Naive thymus-derived CD4-positive, alpha-beta T cell (primary cell): ENCODE measurements at regions not wholly inside any gene's neighbourhood (a gene's known extent, or its start where the extent isn't known, plus 50 kb on each side); places are given as distances from the start of the nearest gene placed in this dataset.

ENCODE experiments used
- ATAC-seq: fragments of 150-1000 bp; cut with Tn5 transposase; 2 replicates; pipeline ENCODE4 v1.10.0; 2021; ENCODE audit warnings: mild to moderate bottlenecking, moderate library complexity
- CTCF ChIA-PET: fragments of 350-600 bp; sonication (Branson Sonifier 250); formaldehyde crosslinking; loops from one replicate; lab custom pipeline; 2021; ENCODE audit warnings: antibody characterized with exemption; lab: Charles Lee
- POLR2A ChIA-PET: fragments of 350-600 bp; sonication (Branson Sonifier 250); formaldehyde crosslinking; loops from one replicate; lab custom pipeline; 2021; ENCODE audit warnings: antibody characterized with exemption, inconsistent platforms; lab: Charles Lee
- DNase-seq, 9 donors: peaks; one replicate each; pipeline versions ENCODE4 v3.0.0 to v3.0.0-alpha.2; 2020 to 2022; ENCODE audit warnings: mixed read lengths in 1 of 9
- H3K27ac ChIP-seq: one replicate; pipeline ENCODE4 v1.7.0; 2013; ENCODE audit warnings: mild to moderate bottlenecking, low read depth, low read length, moderate library complexity
- H3K27me3 ChIP-seq, 2 donors: one replicate each; pipeline ENCODE4 v1.7.0; 2013; ENCODE audit warnings: low read length in 2 of 2, mild to moderate bottlenecking in 2 of 2, moderate library complexity in 2 of 2; ENCODE audit not compliant: control insufficient read depth in 2 of 2, insufficient read depth in 2 of 2
- H3K36me3 ChIP-seq, 3 experiments: 1 replicate in 2 of 3; 2 replicates in 1 of 3; pipeline ENCODE4 v1.7.0; 2013; ENCODE audit warnings: low read length in 3 of 3, mild to moderate bottlenecking in 3 of 3, moderate library complexity in 1 of 3; ENCODE audit not compliant: insufficient read depth in 3 of 3, control insufficient read depth in 2 of 3
- H3K4me1 ChIP-seq, 2 donors: one replicate each; pipeline ENCODE4 v1.7.0; 2013; ENCODE audit warnings: low read length in 2 of 2, mild to moderate bottlenecking in 2 of 2, moderate library complexity in 1 of 2; ENCODE audit not compliant: control insufficient read depth in 2 of 2, insufficient read depth in 2 of 2
- H3K4me3 ChIP-seq: 2 replicates; pipeline ENCODE4 v1.7.0; 2013; ENCODE audit warnings: mild to moderate bottlenecking, low read length
- H3K9me3 ChIP-seq, 3 experiments: 1 replicate in 2 of 3; 2 replicates in 1 of 3; pipeline ENCODE4 v1.7.0; 2013; ENCODE audit warnings: low read length in 3 of 3; ENCODE audit not compliant: control insufficient read depth in 2 of 3
- H3K27ac Mint-ChIP-seq, 9 donors: one replicate each; pipeline ENCODE4 v1.8.0; 2020 to 2022; ENCODE audit warnings: mixed read lengths in 9 of 9, mild to moderate bottlenecking in 8 of 9, moderate library complexity in 5 of 9, inconsistent platforms in 2 of 9
- H3K27me3 Mint-ChIP-seq, 5 donors: one replicate each; pipeline ENCODE4 v1.8.0; 2021 to 2022; ENCODE audit warnings: mixed read lengths in 5 of 5, mild to moderate bottlenecking in 1 of 5
- H3K36me3 Mint-ChIP-seq, 5 donors: one replicate each; pipeline ENCODE4 v1.8.0; 2020 to 2022; ENCODE audit warnings: mixed read lengths in 5 of 5, mild to moderate bottlenecking in 3 of 5, inconsistent platforms in 1 of 5
- H3K4me1 Mint-ChIP-seq, 7 donors: one replicate each; pipeline ENCODE4 v1.8.0; 2020 to 2022; ENCODE audit warnings: mixed read lengths in 7 of 7, mild to moderate bottlenecking in 3 of 7, inconsistent platforms in 1 of 7
- H3K4me3 Mint-ChIP-seq, 10 donors: one replicate each; pipeline ENCODE4 v1.8.0; 2020 to 2022; ENCODE audit warnings: mild to moderate bottlenecking in 10 of 10, mixed read lengths in 10 of 10, moderate library complexity in 6 of 10, inconsistent platforms in 2 of 10
- H3K9me3 Mint-ChIP-seq, 11 donors: one replicate each; pipeline ENCODE4 v1.8.0; 2020 to 2022; ENCODE audit warnings: mixed read lengths in 11 of 11, mild to moderate bottlenecking in 4 of 11, inconsistent platforms in 1 of 11, moderate library complexity in 1 of 11
- intact Hi-C, 2 donors: fragments of 100-400 bp; cut with micrococcal nuclease; formaldehyde crosslinking; loops; one replicate each; pipeline ENCODE4 v1.15.1; 2023

DNA sequence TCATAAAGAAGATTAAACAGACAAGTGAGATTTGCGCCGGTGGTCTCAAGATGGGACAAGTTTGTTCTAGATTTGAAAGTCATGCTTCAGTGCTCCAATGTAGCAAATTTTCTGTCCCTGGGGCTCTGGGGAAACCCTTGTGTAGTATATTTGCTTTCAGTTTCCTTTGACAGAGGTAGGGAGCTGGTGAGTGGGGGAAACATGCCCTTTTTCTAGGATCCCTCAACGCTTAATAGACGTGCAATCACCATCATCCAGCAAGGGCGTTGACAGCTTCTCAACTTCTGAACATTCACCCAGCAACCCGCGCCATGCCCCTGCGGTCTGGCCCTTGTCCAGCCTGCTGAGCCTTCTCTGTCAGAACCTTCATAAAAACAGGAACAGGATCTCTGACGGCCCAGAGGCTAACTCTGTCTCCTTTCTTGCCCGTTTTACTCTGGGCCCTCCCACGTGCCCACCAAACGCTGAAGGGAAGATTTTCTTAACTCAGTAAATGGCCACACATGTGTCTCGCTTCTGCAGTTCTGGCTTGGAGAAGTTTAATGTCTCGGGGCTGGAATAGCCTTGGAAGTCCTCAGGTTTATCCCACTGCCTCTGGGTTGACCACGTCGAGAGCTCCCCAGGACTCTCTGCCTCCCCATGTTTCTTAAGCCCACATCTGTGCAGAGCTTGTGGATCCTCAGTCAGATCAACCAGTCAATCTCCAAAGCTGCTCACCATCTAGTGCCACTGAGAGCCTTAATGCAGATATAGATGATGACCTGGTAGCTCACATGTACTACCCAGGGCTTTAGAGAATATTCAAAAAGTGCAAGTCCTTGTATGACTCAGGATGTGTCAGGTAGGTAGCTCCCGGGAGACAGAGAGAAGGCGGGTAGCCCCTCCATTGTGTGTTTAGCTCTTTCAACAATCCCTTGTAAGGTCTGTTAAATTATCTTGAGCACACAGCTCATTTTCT is 58.1 kb upstream of the CCND2 start:
- DNase-seq = peak; percentile 7 to 35 (median 19)
- Histone ChIP-seq H3K4me3 (peak overlapping the region; percentile 36), H3K36me3 (no peaks in the 10 kb centered on the region), H3K27ac (peak overlapping the region; percentile 14), H3K9me3 (no peaks in the 10 kb centered on the region), H3K4me1 (peaks cover 9 to 10% of the 10 kb centered on the region in 2 donors), H3K27me3 (no peaks in the 10 kb centered on the region)
- CTCF ChIA-PET = interaction anchor here (1.2 to 1.3 kb wide), 2 partner anchors 61 to 108 kb away, joined by 5 to 6 read pairs; no protein-coding TSS in a partner anchor
- POLR2A ChIA-PET = interaction anchor here (0.9 to 1.6 kb wide), 2 partner anchors 51 to 54 kb away, joined by 3 to 4 read pairs; no protein-coding TSS in a partner anchor
- ATAC-seq = peak; percentile 89
- H3K27ac Mint-ChIP-seq = peak overlapping the region; percentile 41 to 86 (median 78)
- H3K36me3 Mint-ChIP-seq = peaks cover 0 to 2% (median 0%) of the 10 kb centered on the region in 5 donors
- peaks cover 0 to 2% (median 0%) of the 10 kb centered on the region in 11 donors for H3K9me3 Mint-ChIP-seq
- intact Hi-C loops = loop anchor here in 1 of 2 donors (5.0 kb wide), 2 partner anchors 38 to 52 kb away; no protein-coding TSS in a partner anchor
- H3K4me1 Mint-ChIP-seq = peaks cover 11 to 48% (median 23%) of the 10 kb centered on the region in 7 donors
- H3K4me3 Mint-ChIP-seq = peak overlapping the region; percentile 36 to 78 (median 68)
- H3K27me3 Mint-ChIP-seq = peaks cover 0 to 2% (median 0%) of the 10 kb centered on the region in 5 donors

GRCh38 chr12:4214877-4215228 is 58.7 kb upstream of the CCND2 start:
- ChIA-PET POLR2A (no interaction called here), CTCF (no interaction called here)
- H3K4me3 Mint-ChIP-seq = peak overlapping the region; percentile 36 to 78 (median 68)
- no peaks in the 10 kb centered on the region for H3K27me3 ChIP-seq
- intact Hi-C loops = loop anchor here in 1 of 2 donors (5.0 kb wide), 2 partner anchors 38 to 52 kb away; no protein-coding TSS in a partner anchor
- no peak for DNase-seq
- H3K4me1 ChIP-seq = peaks cover 9 to 10% of the 10 kb centered on the region in 2 donors
- no peaks in the 10 kb centered on the region for H3K36me3 ChIP-seq
- peaks cover 11 to 46% (median 23%) of the 10 kb centered on the region in 7 donors for H3K4me1 Mint-ChIP-seq
- peak overlapping the region in 8 of 9 donors; percentile 4 to 86 (median 74) for H3K27ac Mint-ChIP-seq
- peaks cover 0 to 2% (median 0%) of the 10 kb centered on the region in 5 donors for H3K27me3 Mint-ChIP-seq
- peak; percentile 37 for ATAC-seq
- H3K4me3 ChIP-seq = peak overlapping the region; percentile 36
- H3K36me3 Mint-ChIP-seq = peaks cover 0 to 2% (median 0%) of the 10 kb centered on the region in 5 donors
- peaks cover 0 to 2% (median 0%) of the 10 kb centered on the region in 11 donors for H3K9me3 Mint-ChIP-seq
- no peak overlapping the region for H3K27ac ChIP-seq
- H3K9me3 ChIP-seq = no peaks in the 10 kb centered on the region

- Histone ChIP-seq H3K27me3 (no peaks in the 10 kb centered on the region), H3K4me3 (no peak overlapping the region), H3K4me1 (peaks cover 9 to 10% of the 10 kb centered on the region in 2 donors), H3K27ac (no peak overlapping the region), H3K9me3 (no peaks in the 10 kb centered on the region), H3K36me3 (no peaks in the 10 kb centered on the region)
- POLR2A ChIA-PET = no interaction called here
- peaks cover 11 to 43% (median 23%) of the 10 kb centered on the region in 7 donors for H3K4me1 Mint-ChIP-seq
- H3K36me3 Mint-ChIP-seq = peaks cover 0 to 2% (median 0%) of the 10 kb centered on the region in 5 donors
- H3K4me3 Mint-ChIP-seq = no peak overlapping the region
- H3K9me3 Mint-ChIP-seq = peaks cover 0 to 2% (median 0%) of the 10 kb centered on the region in 11 donors
- CTCF ChIA-PET = interaction anchor here (0.7 kb wide), 2 partner anchors 72 to 107 kb away, joined by 3 read pairs; no protein-coding TSS in a partner anchor
- intact Hi-C loops = no loop called here
- DNase-seq (no peak), ATAC-seq (no peak)
- peaks cover 0 to 6% (median 0%) of the 10 kb centered on the region in 5 donors for H3K27me3 Mint-ChIP-seq
- no peak overlapping the region for H3K27ac Mint-ChIP-seq
Measured at GRCh38 chr12:4213471-4213870, 60.1 kb upstream of the CCND2 start.

- H3K9me3 Mint-ChIP-seq = peaks cover 0 to 2% (median 0%) of the 10 kb centered on the region in 11 donors
- ATAC-seq (no peak), DNase-seq (no peak)
- no peak overlapping the region for H3K27ac Mint-ChIP-seq
- Histone ChIP-seq H3K4me1 (peaks cover 9 to 10% of the 10 kb centered on the region in 2 donors), H3K9me3 (no peaks in the 10 kb centered on the region), H3K36me3 (no peaks in the 10 kb centered on the region), H3K27ac (no peak overlapping the region), H3K27me3 (no peaks in the 10 kb centered on the region), H3K4me3 (no peak overlapping the region)
- no peak overlapping the region for H3K4me3 Mint-ChIP-seq
- ChIA-PET POLR2A (no interaction called here), CTCF (interaction anchor here (0.7 kb wide), 3 partner anchors 64 to 106 kb away, joined by 3 read pairs; no protein-coding TSS in a partner anchor)
- peaks cover 0 to 6% (median 0%) of the 10 kb centered on the region in 5 donors for H3K27me3 Mint-ChIP-seq
- H3K36me3 Mint-ChIP-seq = peaks cover 0 to 2% (median 0%) of the 10 kb centered on the region in 5 donors
- intact Hi-C loops = no loop called here
- H3K4me1 Mint-ChIP-seq = peaks cover 11 to 38% (median 23%) of the 10 kb centered on the region in 7 donors
Measured at GRCh38 chr12:4212845-4213244, 60.7 kb upstream of the CCND2 start.

DNA sequence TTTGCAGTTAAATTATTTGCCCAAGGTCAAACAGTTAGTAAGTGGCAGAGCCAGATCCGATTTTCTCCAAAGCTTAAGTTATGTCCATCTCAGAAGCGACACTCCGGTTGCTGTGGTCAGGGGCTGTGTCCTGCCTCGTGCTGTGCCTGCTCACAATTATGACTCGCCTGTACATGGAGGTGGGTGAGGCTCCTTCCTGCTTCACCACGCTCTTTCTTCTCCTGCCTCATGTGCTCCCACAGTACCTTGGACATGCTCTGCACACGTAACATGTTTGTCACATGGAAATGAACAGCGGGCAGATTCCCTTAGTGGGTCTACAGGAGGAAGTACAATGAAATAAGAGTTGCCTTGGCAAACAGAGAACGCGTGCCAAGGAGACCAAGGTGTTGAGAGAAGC is 62.2 kb upstream of the CCND2 start:
- peak overlapping the region in 1 of 9 donors; percentile 2 for H3K27ac Mint-ChIP-seq
- DNase-seq = no peak
- POLR2A ChIA-PET = no interaction called here

DNA sequence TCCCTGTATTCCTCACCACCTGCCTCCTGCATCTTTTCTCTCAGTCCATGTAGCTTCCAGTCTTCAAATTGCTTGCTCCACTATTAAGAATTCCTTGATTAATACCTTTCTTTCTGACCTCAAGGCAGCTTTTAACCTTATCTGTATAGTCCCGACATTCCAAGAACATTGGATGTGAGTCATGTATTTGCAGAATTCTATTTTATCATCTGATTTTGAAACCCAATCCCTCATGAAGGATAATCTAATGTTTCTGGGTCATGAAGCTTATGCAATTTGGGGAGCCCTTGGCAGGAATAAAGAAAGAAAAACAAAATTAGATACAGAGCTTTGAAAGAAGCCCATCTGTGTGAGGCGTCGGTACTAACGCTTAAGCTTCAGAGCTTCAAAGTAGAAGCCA is 63.4 kb upstream of the CCND2 start:
- Mint-ChIP-seq H3K27ac (no peak overlapping the region), H3K27me3 (peaks cover 0 to 6% (median 0%) of the 10 kb centered on the region in 5 donors), H3K4me3 (no peak overlapping the region), H3K9me3 (peaks cover 0 to 2% (median 0%) of the 10 kb centered on the region in 11 donors), H3K4me1 (peaks cover under 1 to 15% (median 12%) of the 10 kb centered on the region in 7 donors), H3K36me3 (peaks cover 0 to 2% (median 0%) of the 10 kb centered on the region in 5 donors)
- H3K4me1 ChIP-seq = peaks cover 0 to 4% of the 10 kb centered on the region in 2 donors
- no peaks in the 10 kb centered on the region for H3K9me3 ChIP-seq
- no peak overlapping the region for H3K4me3 ChIP-seq
- DNase-seq (no peak), ATAC-seq (no peak)
- intact Hi-C loops = no loop called here
- no peaks in the 10 kb centered on the region for H3K27me3 ChIP-seq
- no peak overlapping the region for H3K27ac ChIP-seq
- H3K36me3 ChIP-seq = no peaks in the 10 kb centered on the region
- POLR2A ChIA-PET = no interaction called here
- CTCF ChIA-PET = no interaction called here

More for the DNA sequence above, 62.2 kb upstream of the CCND2 start:
- no peak overlapping the region for H3K4me3 Mint-ChIP-seq
- H3K36me3 Mint-ChIP-seq = peaks cover 0 to 2% (median 0%) of the 10 kb centered on the region in 5 donors
- peaks cover 0 to 2% (median 0%) of the 10 kb centered on the region in 11 donors for H3K9me3 Mint-ChIP-seq
- peaks cover 11 to 27% (median 23%) of the 10 kb centered on the region in 7 donors for H3K4me1 Mint-ChIP-seq
- Histone ChIP-seq H3K27ac (no peak overlapping the region), H3K27me3 (no peaks in the 10 kb centered on the region), H3K9me3 (no peaks in the 10 kb centered on the region), H3K4me1 (peaks cover 9 to 10% of the 10 kb centered on the region in 2 donors), H3K4me3 (no peak overlapping the region), H3K36me3 (no peaks in the 10 kb centered on the region)
- ATAC-seq = no peak
- CTCF ChIA-PET = no interaction called here
- peaks cover 0 to 6% (median 0%) of the 10 kb centered on the region in 5 donors for H3K27me3 Mint-ChIP-seq
- intact Hi-C loops = no loop called here
